DOHH2 (cell line): ENCODE measurements at regions not wholly inside any gene's neighbourhood (a gene's known extent, or its start where the extent isn't known, plus 50 kb on each side); places are given as distances from the start of the nearest gene placed in this dataset.

ENCODE experiments used
- H3F3A ChIP-seq: fragments of 200-600 bp; sonication (generic), shearing (Covaris generic); 2 replicates; pipeline ENCODE4 v1.6.0; 2016; ENCODE audit warnings: antibody characterized with exemption, mild to moderate bottlenecking; ENCODE audit not compliant: control insufficient read depth, insufficient read depth
- H3K27ac ChIP-seq: fragments of 200-600 bp; sonication (generic); 2 replicates; pipeline ENCODE4 v1.5.1; 2014; ENCODE audit warnings: low read depth, mild to moderate bottlenecking, low read length, moderate library complexity
- H3K27me3 ChIP-seq: fragments of 200-600 bp; sonication (generic); 2 replicates; pipeline ENCODE4 v1.6.1; 2014; ENCODE audit warnings: mild to moderate bottlenecking, low read length, mixed read lengths; ENCODE audit not compliant: control insufficient read depth
- H3K36me3 ChIP-seq: fragments of 200-600 bp; sonication (generic); 2 replicates; pipeline ENCODE4 v1.6.1; 2014; ENCODE audit warnings: mild to moderate bottlenecking, low read length, moderate library complexity, mixed read lengths; ENCODE audit not compliant: control insufficient read depth
- H3K4me1 ChIP-seq: fragments of 200-600 bp; sonication (generic); 2 replicates; pipeline ENCODE4 v1.6.1; 2014; ENCODE audit warnings: mild to moderate bottlenecking, low read length, mixed read lengths; ENCODE audit not compliant: control insufficient read depth
- H3K4me2 ChIP-seq: fragments of 200-600 bp; sonication (generic); 2 replicates; pipeline ENCODE4 v1.6.0; 2014; ENCODE audit warnings: mild to moderate bottlenecking, low read length, moderate library complexity
- H3K4me3 ChIP-seq: fragments of 200-600 bp; sonication (generic); 2 replicates; pipeline ENCODE4 v1.5.1; 2014; ENCODE audit warnings: mild to moderate bottlenecking, low read length, mixed read lengths
- H3K79me2 ChIP-seq: fragments of 200-600 bp; sonication (generic); 2 replicates; pipeline ENCODE4 v1.6.1; 2014; ENCODE audit warnings: mild to moderate bottlenecking, low read length, mixed read lengths; ENCODE audit not compliant: control insufficient read depth
- H3K9me2 ChIP-seq: fragments of 200-600 bp; sonication (generic); replicated peaks from 2 replicates; pipeline ENCODE4 v1.6.1; 2014; ENCODE audit warnings: mild to moderate bottlenecking, low read length, mixed read lengths; ENCODE audit not compliant: control insufficient read depth
- H3K9me3 ChIP-seq: fragments of 200-600 bp; sonication (generic); 2 replicates; pipeline ENCODE4 v1.6.1; 2014; ENCODE audit warnings: antibody characterized with exemption, low read length, mixed read lengths; ENCODE audit not compliant: control insufficient read depth, insufficient read depth
- H4K20me1 ChIP-seq: fragments of 200-600 bp; sonication (generic); 2 replicates; pipeline ENCODE4 v1.6.0; 2014; ENCODE audit warnings: low read depth, mild to moderate bottlenecking, antibody characterized with exemption, low read length, moderate library complexity; ENCODE audit not compliant: control insufficient read depth, insufficient read depth
- CTCF ChIP-seq: fragments of 200-600 bp; sonication (generic); IDR thresholded peaks from one replicate; pipeline ENCODE4 v1.5.1; 2014; ENCODE audit warnings: antibody characterized with exemption, mild to moderate bottlenecking, low read depth, low read length; ENCODE audit not compliant: poor library complexity, severe bottlenecking
- EZH2phosphoT487 ChIP-seq: fragments of 200-600 bp; sonication (generic); IDR thresholded peaks from 2 replicates; pipeline ENCODE4 v1.6.1; 2017; ENCODE audit warnings: borderline replicate concordance, mild to moderate bottlenecking, antibody characterized with exemption, low read length, moderate library complexity, mixed read lengths

DNA sequence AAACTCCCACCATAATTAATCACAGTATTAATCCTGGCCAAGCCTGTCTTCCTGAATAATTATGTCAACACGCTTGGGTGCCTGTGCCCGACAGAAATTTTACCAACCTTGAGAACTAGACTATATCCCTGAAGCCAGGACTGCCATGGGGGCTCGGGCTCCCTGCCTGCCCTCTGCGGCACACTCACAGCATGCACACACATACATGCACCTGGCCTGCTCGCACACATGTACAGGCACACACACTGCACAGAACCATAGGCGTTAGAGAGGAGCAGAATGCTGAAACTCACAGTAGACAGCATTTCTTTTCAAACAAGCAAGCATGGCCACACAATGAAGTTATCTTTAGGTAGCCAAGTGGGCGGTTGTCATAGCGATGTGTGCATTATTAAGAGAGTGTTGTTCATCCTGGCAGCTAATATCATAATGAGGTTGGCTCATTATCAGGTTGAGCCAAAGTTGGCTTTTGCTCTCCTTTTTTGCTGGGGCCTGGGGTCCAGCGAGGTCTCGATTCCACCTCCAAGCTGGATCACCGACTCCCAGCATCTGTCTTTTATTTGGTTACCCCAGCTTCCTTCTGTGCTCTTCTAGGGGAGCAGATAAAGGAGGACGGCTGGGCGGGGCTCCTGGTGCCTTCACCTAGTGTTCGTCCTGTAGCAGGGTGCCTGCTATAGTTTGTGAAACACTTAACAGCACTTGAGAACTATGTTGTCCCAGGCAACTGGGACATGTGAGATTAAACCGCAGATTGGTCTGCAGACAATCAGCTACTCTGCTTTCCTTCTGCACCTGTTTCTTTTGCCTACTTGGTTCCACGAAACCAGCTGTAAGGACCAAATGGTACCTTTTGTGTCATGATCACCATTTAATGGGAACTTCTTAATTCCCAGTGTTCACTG is 91.4 kb downstream of the ZNF621 start:
- Histone ChIP-seq H3K79me2 (no peaks in the 10 kb centered on the region), H3K9me2 (no peaks in the 10 kb centered on the region), H3K27ac (no peak overlapping the region), H3K9me3 (no peaks in the 10 kb centered on the region), H3F3A (no peaks in the 10 kb centered on the region), H3K4me1 (no peaks in the 10 kb centered on the region), H4K20me1 (no peaks in the 10 kb centered on the region), H3K27me3 (peaks cover 4% of the 10 kb centered on the region; the same call in 1 of the 2 replicates), H3K36me3 (no peaks in the 10 kb centered on the region), H3K4me2 (no peak overlapping the region), H3K4me3 (no peak overlapping the region)
- no peak for TF ChIP-seq CTCF
- no peak for TF ChIP-seq EZH2phosphoT487

GRCh38 chr3:40617084-40617483 is 92.3 kb downstream of the ZNF621 start:
- Histone ChIP-seq H3F3A (no peaks in the 10 kb centered on the region), H3K27me3 (peaks cover 4% of the 10 kb centered on the region; the same call in 1 of the 2 replicates), H3K4me3 (no peak overlapping the region), H3K9me2 (no peaks in the 10 kb centered on the region), H3K9me3 (no peaks in the 10 kb centered on the region), H3K4me2 (no peak overlapping the region), H3K79me2 (no peaks in the 10 kb centered on the region), H4K20me1 (no peaks in the 10 kb centered on the region), H3K27ac (no peak overlapping the region), H3K4me1 (no peaks in the 10 kb centered on the region), H3K36me3 (no peaks in the 10 kb centered on the region)
- TF ChIP-seq CTCF: no peak
- TF ChIP-seq EZH2phosphoT487: no peak

DNA sequence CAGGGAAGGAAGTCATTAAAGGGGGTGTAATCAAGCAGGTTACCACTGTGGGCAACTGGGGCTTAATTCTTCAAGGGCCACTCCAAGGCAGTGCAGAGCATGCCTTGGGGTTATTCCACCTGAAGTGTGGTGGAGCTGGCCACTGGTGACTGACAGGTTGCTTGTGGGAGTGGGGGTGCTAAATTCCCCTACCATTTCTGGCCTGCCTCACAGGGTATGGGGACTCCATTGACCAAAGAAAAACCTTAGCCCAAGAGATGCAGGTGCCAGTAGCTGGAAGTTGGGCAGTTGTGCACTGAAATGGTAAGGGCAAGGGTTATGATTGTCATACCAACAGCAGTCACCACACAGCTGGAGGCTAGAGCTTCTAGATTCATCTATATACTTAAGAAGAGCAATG is 93.4 kb downstream of the ZNF621 start:
- H3K9me3 ChIP-seq: peaks cover 4% of the 10 kb centered on the region; the same call in 1 of the 2 replicates
- no peaks in the 10 kb centered on the region for H3K4me1 ChIP-seq
- H4K20me1 ChIP-seq: no peaks in the 10 kb centered on the region
- H3F3A ChIP-seq: no peaks in the 10 kb centered on the region
- no peaks in the 10 kb centered on the region for H3K9me2 ChIP-seq
- no peaks in the 10 kb centered on the region for H3K79me2 ChIP-seq
- TF ChIP-seq EZH2phosphoT487 (no peak), CTCF (no peak)
- no peak overlapping the region for H3K4me3 ChIP-seq
- H3K27ac ChIP-seq: no peak overlapping the region
- H3K36me3 ChIP-seq: no peaks in the 10 kb centered on the region
- peaks cover 4% of the 10 kb centered on the region; the same call in 1 of the 2 replicates for H3K27me3 ChIP-seq
- no peak overlapping the region for H3K4me2 ChIP-seq
